Activated CD4-positive, alpha-beta T cell treated with anti-CD3 and anti-CD28 coated beads, Interleukin-2, amount 10 ng/mL, durations not matched to agents 7 days and 5 days (primary cell): ENCODE measurements at regions not wholly inside any gene's neighbourhood (a gene's known extent, or its start where the extent isn't known, plus 50 kb on each side); places are given as distances from the start of the nearest gene placed in this dataset.

Experiments
- CTCF ChIA-PET: fragments of 350-600 bp; sonication (Branson Sonifier 250); formaldehyde crosslinking; loops from one replicate; lab custom pipeline; 2021; ENCODE audit warnings: antibody characterized with exemption; lab: Charles Lee
- POLR2A ChIA-PET: fragments of 350-600 bp; sonication (Branson Sonifier 250); formaldehyde crosslinking; loops from one replicate; lab custom pipeline; 2021; ENCODE audit warnings: antibody characterized with exemption; lab: Charles Lee
- DNase-seq: peaks from one replicate; pipeline ENCODE4 v3.0.0-alpha.2; 2020
- H3K27ac Mint-ChIP-seq: one replicate; pipeline ENCODE4 v1.8.0; 2021; ENCODE audit warnings: mild to moderate bottlenecking, moderate library complexity, mixed read lengths
- H3K27me3 Mint-ChIP-seq: one replicate; pipeline ENCODE4 v1.8.0; 2021; ENCODE audit warnings: mixed read lengths
- H3K36me3 Mint-ChIP-seq: one replicate; pipeline ENCODE4 v1.8.0; 2021; ENCODE audit warnings: low read depth, mixed read lengths
- H3K4me1 Mint-ChIP-seq: one replicate; pipeline ENCODE4 v1.8.0; 2021; ENCODE audit warnings: mixed read lengths
- H3K4me3 Mint-ChIP-seq: one replicate; pipeline ENCODE4 v1.8.0; 2021; ENCODE audit warnings: mild to moderate bottlenecking, moderate library complexity, mixed read lengths
- H3K9me3 Mint-ChIP-seq: one replicate; pipeline ENCODE4 v1.8.0; 2021; ENCODE audit warnings: mixed read lengths

DNA sequence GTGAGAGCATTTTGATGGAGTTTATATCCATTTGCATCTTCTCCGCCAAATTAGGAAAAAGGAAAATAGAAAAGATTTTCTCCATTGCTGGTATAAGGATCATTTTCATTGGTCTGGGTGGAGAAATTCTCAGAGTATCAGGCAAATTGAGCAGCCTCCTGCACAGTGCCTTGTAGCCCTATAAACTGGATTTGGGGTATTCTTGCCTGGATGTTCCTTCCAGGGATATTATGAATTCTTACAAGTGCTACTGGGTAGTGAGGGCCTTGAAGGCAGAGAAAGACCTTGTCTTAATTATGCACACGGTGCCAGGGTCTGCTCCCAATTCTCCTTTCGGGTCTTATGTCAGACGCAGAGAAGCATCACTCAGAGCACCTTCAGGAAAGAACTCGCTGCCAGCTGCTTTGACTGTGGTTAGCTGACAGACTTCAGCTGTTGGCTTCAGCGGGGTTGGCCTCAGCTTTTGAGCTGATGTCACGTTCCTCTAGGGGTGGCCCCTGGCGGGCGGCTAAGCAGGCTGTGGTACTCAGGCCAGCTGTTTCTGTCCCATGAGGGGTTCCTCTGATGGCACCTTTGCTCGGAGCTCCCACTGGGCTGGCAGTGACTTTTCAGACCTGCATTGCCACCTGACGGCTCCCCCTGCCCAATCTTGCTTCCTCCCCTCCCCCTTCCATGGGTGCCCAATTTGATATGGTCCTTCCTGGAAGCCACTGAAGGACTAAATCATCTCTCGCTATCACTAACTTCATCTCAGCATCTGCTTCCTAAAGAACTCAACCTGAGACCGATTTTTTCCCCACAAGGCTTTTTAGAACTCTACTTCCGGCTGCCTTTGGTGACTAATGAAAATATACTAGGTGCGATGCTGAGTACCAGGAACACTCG is 519.5 kb downstream of the BCOR start:
- DNase-seq = peak; percentile 29
- Mint-ChIP-seq H3K4me3 (no peak overlapping the region), H3K9me3 (no peaks in the 10 kb centered on the region), H3K4me1 (peaks cover 24% of the 10 kb centered on the region), H3K36me3 (no peaks in the 10 kb centered on the region), H3K27ac (no peak overlapping the region), H3K27me3 (no peaks in the 10 kb centered on the region)
- CTCF ChIA-PET = interaction anchor here (0.6 kb wide), 1 partner anchor 27 kb away, joined by 3 read pairs; no protein-coding TSS in a partner anchor
- POLR2A ChIA-PET = no interaction called here

GRCh38 chrX:39580043-39580442 is 517.7 kb downstream of the BCOR start:
- ChIA-PET CTCF (interaction anchor here (0.9 kb wide), 1 partner anchor 12 kb away, joined by 3 read pairs; no protein-coding TSS in a partner anchor), POLR2A (no interaction called here)
- H3K4me1 Mint-ChIP-seq = peaks cover 24% of the 10 kb centered on the region
- no peaks in the 10 kb centered on the region for H3K9me3 Mint-ChIP-seq
- no peak for DNase-seq
- no peaks in the 10 kb centered on the region for H3K27me3 Mint-ChIP-seq
- H3K27ac Mint-ChIP-seq = no peak overlapping the region
- no peak overlapping the region for H3K4me3 Mint-ChIP-seq
- H3K36me3 Mint-ChIP-seq = no peaks in the 10 kb centered on the region

- no peaks in the 10 kb centered on the region for H3K9me3 Mint-ChIP-seq
- peaks cover 24% of the 10 kb centered on the region for H3K4me1 Mint-ChIP-seq
- H3K27ac Mint-ChIP-seq = no peak overlapping the region
- no peaks in the 10 kb centered on the region for H3K36me3 Mint-ChIP-seq
- no peaks in the 10 kb centered on the region for H3K27me3 Mint-ChIP-seq
- ChIA-PET POLR2A (no interaction called here), CTCF (no interaction called here)
- H3K4me3 Mint-ChIP-seq = no peak overlapping the region
- no peak for DNase-seq
Measured at GRCh38 chrX:39581411-39581810, 516.3 kb downstream of the BCOR start.

- no peaks in the 10 kb centered on the region for H3K27me3 Mint-ChIP-seq
- no peak overlapping the region for H3K27ac Mint-ChIP-seq
- ChIA-PET POLR2A (no interaction called here), CTCF (no interaction called here)
- DNase-seq = no peak
- no peaks in the 10 kb centered on the region for H3K36me3 Mint-ChIP-seq
- H3K4me1 Mint-ChIP-seq = peaks cover 23% of the 10 kb centered on the region
- H3K4me3 Mint-ChIP-seq = no peak overlapping the region
- H3K9me3 Mint-ChIP-seq = no peaks in the 10 kb centered on the region
Measured at GRCh38 chrX:39582091-39582490, 515.7 kb downstream of the BCOR start.

GRCh38 chrX:39582976-39583375 is 514.8 kb downstream of the BCOR start:
- H3K36me3 Mint-ChIP-seq = no peaks in the 10 kb centered on the region
- no peak overlapping the region for H3K4me3 Mint-ChIP-seq
- no peaks in the 10 kb centered on the region for H3K27me3 Mint-ChIP-seq
- H3K4me1 Mint-ChIP-seq = peaks cover 14% of the 10 kb centered on the region
- ChIA-PET POLR2A (no interaction called here), CTCF (interaction anchor here (1.2 kb wide), 1 partner anchor 15 kb away, joined by 3 read pairs; no protein-coding TSS in a partner anchor)
- no peak overlapping the region for H3K27ac Mint-ChIP-seq
- no peak for DNase-seq
- H3K9me3 Mint-ChIP-seq = no peaks in the 10 kb centered on the region

DNA sequence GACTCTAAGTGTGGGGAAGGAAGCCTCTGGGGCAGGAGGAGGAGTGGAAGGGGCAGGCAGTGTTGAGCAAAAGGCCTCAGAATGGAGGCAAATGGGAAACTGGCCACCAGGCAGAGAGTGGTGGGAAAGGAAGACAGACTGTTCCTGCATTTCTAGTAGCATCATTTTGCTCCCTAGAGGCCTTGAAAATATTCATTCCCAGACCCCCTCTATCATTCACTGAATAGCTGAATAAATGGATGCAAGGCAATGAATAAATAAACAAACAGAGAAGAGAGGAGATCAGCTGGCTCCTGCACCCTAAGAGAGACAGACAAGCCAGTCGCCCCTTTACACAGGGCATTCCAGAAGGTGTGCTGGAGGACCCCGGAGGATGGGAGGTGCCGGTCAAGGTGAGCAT is 511.9 kb downstream of the BCOR start:
- POLR2A ChIA-PET = no interaction called here
- no peak for DNase-seq
- Mint-ChIP-seq H3K4me1 (no peaks in the 10 kb centered on the region), H3K27ac (no peak overlapping the region), H3K27me3 (no peaks in the 10 kb centered on the region), H3K36me3 (no peaks in the 10 kb centered on the region), H3K4me3 (no peak overlapping the region), H3K9me3 (no peaks in the 10 kb centered on the region)
- CTCF ChIA-PET = interaction anchor here (1.2 kb wide), 1 partner anchor 11 kb away, joined by 3 read pairs; no protein-coding TSS in a partner anchor

- Mint-ChIP-seq H3K4me3 (no peak overlapping the region), H3K36me3 (no peaks in the 10 kb centered on the region), H3K27me3 (no peaks in the 10 kb centered on the region), H3K27ac (no peak overlapping the region), H3K4me1 (no peaks in the 10 kb centered on the region), H3K9me3 (no peaks in the 10 kb centered on the region)
- ChIA-PET CTCF (interaction anchor here (1.2 kb wide), 1 partner anchor 10 kb away, joined by 3 read pairs; no protein-coding TSS in a partner anchor), POLR2A (no interaction called here)
- no peak for DNase-seq
Measured at GRCh38 chrX:39586359-39586758, 511.4 kb downstream of the BCOR start.

DNA sequence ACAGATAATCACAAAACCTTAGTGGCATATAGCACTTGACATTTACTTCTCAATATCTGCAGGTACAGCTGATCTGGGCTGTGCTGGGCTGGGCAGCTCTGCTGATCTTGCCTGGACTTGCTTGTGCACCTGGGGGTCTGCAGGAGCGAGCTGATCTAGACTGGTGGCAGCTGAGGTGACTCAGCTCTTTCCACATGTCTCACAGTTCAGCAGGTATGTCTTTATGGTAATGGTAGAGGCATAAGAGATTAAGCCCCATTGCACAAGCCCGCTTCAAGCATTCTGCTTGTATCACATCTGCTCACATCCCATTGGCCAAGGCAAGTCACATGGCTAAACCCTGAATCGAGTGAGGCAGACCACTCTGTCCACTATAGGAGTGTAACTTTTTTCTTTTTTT is 506.7 kb downstream of the BCOR start:
- DNase-seq = no peak
- no peak overlapping the region for H3K27ac Mint-ChIP-seq
- H3K36me3 Mint-ChIP-seq = no peaks in the 10 kb centered on the region
- no peak overlapping the region for H3K4me3 Mint-ChIP-seq
- no peaks in the 10 kb centered on the region for H3K4me1 Mint-ChIP-seq
- ChIA-PET POLR2A (no interaction called here), CTCF (interaction anchor here (0.5 to 0.7 kb wide), 2 partner anchors 158 to 343 kb away, joined by 3 read pairs; no protein-coding TSS in a partner anchor)
- H3K27me3 Mint-ChIP-seq = no peaks in the 10 kb centered on the region
- no peaks in the 10 kb centered on the region for H3K9me3 Mint-ChIP-seq

GRCh38 chrX:39592776-39593175 is 505.0 kb downstream of the BCOR start:
- no peak overlapping the region for H3K27ac Mint-ChIP-seq
- H3K4me3 Mint-ChIP-seq = no peak overlapping the region
- H3K36me3 Mint-ChIP-seq = no peaks in the 10 kb centered on the region
- no peaks in the 10 kb centered on the region for H3K27me3 Mint-ChIP-seq
- POLR2A ChIA-PET = no interaction called here
- CTCF ChIA-PET = no interaction called here
- H3K4me1 Mint-ChIP-seq = no peaks in the 10 kb centered on the region
- no peak for DNase-seq
- H3K9me3 Mint-ChIP-seq = no peaks in the 10 kb centered on the region

GRCh38 chrX:39595977-39596376 is 501.8 kb downstream of the BCOR start:
- peaks cover 2% of the 10 kb centered on the region for H3K4me1 Mint-ChIP-seq
- no peaks in the 10 kb centered on the region for H3K36me3 Mint-ChIP-seq
- no peaks in the 10 kb centered on the region for H3K9me3 Mint-ChIP-seq
- ChIA-PET POLR2A (no interaction called here), CTCF (interaction anchor here (0.5 to 1.3 kb wide), 3 partner anchors 9 to 437 kb away, joined by 3 to 4 read pairs (median 3); no protein-coding TSS in a partner anchor)
- H3K27me3 Mint-ChIP-seq = no peaks in the 10 kb centered on the region
- H3K4me3 Mint-ChIP-seq = no peak overlapping the region
- H3K27ac Mint-ChIP-seq = no peak overlapping the region
- DNase-seq = no peak

- no peak for DNase-seq
- POLR2A ChIA-PET = no interaction called here
- Mint-ChIP-seq H3K36me3 (no peaks in the 10 kb centered on the region), H3K27ac (no peak overlapping the region), H3K4me3 (no peak overlapping the region), H3K4me1 (peaks cover 2% of the 10 kb centered on the region), H3K27me3 (no peaks in the 10 kb centered on the region), H3K9me3 (no peaks in the 10 kb centered on the region)
- CTCF ChIA-PET = interaction anchor here (0.5 to 1.3 kb wide), 3 partner anchors 10 to 437 kb away, joined by 3 to 4 read pairs (median 3); no protein-coding TSS in a partner anchor
Measured at GRCh38 chrX:39596437-39596836, 501.3 kb downstream of the BCOR start.

GRCh38 chrX:39599339-39599738 is 498.4 kb downstream of the BCOR start:
- Mint-ChIP-seq H3K9me3 (no peaks in the 10 kb centered on the region), H3K4me3 (no peak overlapping the region), H3K36me3 (no peaks in the 10 kb centered on the region), H3K27me3 (no peaks in the 10 kb centered on the region), H3K4me1 (peaks cover 2% of the 10 kb centered on the region), H3K27ac (peak overlapping the region; percentile 57)
- ChIA-PET POLR2A (interaction anchor here (0.7 kb wide), 1 partner anchor 106 kb away, joined by 4 read pairs; no protein-coding TSS in a partner anchor), CTCF (no interaction called here)
- DNase-seq = no peak

- CTCF ChIA-PET = no interaction called here
- Mint-ChIP-seq H3K4me3 (no peak overlapping the region), H3K36me3 (no peaks in the 10 kb centered on the region), H3K9me3 (no peaks in the 10 kb centered on the region), H3K27me3 (peaks cover 2% of the 10 kb centered on the region), H3K27ac (no peak overlapping the region), H3K4me1 (peaks cover 2% of the 10 kb centered on the region)
- POLR2A ChIA-PET = no interaction called here
- DNase-seq = no peak
Measured at GRCh38 chrX:39600222-39600621, 497.5 kb downstream of the BCOR start.
